ENCODE measurements at regions not wholly inside any gene's neighbourhood (a gene's known extent, or its start where the extent isn't known, plus 50 kb on each side); places are given as distances from the start of the nearest gene placed in this dataset.

GRCh38 chr2:138985881-138986280 lies 205.7 kb upstream of the NXPH2 start:
- no peak overlapping the region for H3K27ac ChIP-seq
- TF ChIP-seq ZFX (IDR thresholded peaks at IDR 0.05) = no peak
- TF ChIP-seq CTCF (conservative IDR thresholded peaks at IDR 0.05) = no peak

GRCh38 chr2:138979131-138979785 lies 199.1 kb upstream of the NXPH2 start:
- H3K27ac ChIP-seq = no peak overlapping the region
- TF ChIP-seq ZFX (IDR thresholded peaks at IDR 0.05) (no peak), CTCF (conservative IDR thresholded peaks at IDR 0.05) (no peak)

- no peak for TF ChIP-seq ZFX (IDR thresholded peaks at IDR 0.05)
- H3K27ac ChIP-seq = no peak overlapping the region
Observed at GRCh38 chr2:138974651-138975050, 194.5 kb upstream of the NXPH2 start.

GRCh38 chr2:138964418-138964817 lies 184.2 kb upstream of the NXPH2 start:
- TF ChIP-seq CTCF (conservative IDR thresholded peaks at IDR 0.05) (no peak), ZFX (IDR thresholded peaks at IDR 0.05) (no peak)
- no peak overlapping the region for H3K27ac ChIP-seq

GRCh38 chr2:138962686-138963085 lies 182.5 kb upstream of the NXPH2 start:
- no peak for TF ChIP-seq ZFX (IDR thresholded peaks at IDR 0.05)
- no peak for TF ChIP-seq CTCF (conservative IDR thresholded peaks at IDR 0.05)
- no peak overlapping the region for H3K27ac ChIP-seq

GRCh38 chr2:138960191-138960590 lies 180.0 kb upstream of the NXPH2 start:
- no peak overlapping the region for H3K27ac ChIP-seq
- TF ChIP-seq CTCF (conservative IDR thresholded peaks at IDR 0.05) (no peak), ZFX (IDR thresholded peaks at IDR 0.05) (no peak)

GRCh38 chr2:138959031-138959430 lies 178.8 kb upstream of the NXPH2 start:
- H3K27ac ChIP-seq = no peak overlapping the region
- TF ChIP-seq ZFX (IDR thresholded peaks at IDR 0.05) = no peak
- TF ChIP-seq CTCF (conservative IDR thresholded peaks at IDR 0.05) = no peak

- no peak overlapping the region for H3K27ac ChIP-seq
- TF ChIP-seq CTCF (conservative IDR thresholded peaks at IDR 0.05) (no peak), ZFX (IDR thresholded peaks at IDR 0.05) (no peak)
Observed at GRCh38 chr2:138956116-138956515, 175.9 kb upstream of the NXPH2 start.
